Fibroblast of the aortic adventitia (primary cell): ENCODE measurements at regions not wholly inside any gene's neighbourhood (a gene's known extent, or its start where the extent isn't known, plus 50 kb on each side); places are given as distances from the start of the nearest gene placed in this dataset.
"Not testable (repeated sequence)": the region's sequence is repeated elsewhere in the genome, so short reads cannot be mapped to it uniquely, and the experiment has no call there.

Source experiments
- DNase-seq: peaks from one replicate; pipeline ENCODE4 v3.0.0-alpha.2; 2010; ENCODE audit warnings: low read depth
- H3K4me3 ChIP-seq: 2 replicates; pipeline ENCODE4 v1.5.1; 2011; ENCODE audit warnings: low read depth, mild to moderate bottlenecking, control low read depth, low read length, moderate library complexity
- TF ChIP-seq, protein P1 (sequence below): IDR thresholded peaks from 2 replicates; pipeline ENCODE4 v1.5.1; 2011; ENCODE audit warnings: mild to moderate bottlenecking, low read length, control low read depth, inconsistent platforms; ENCODE audit not compliant: insufficient read depth

DNA sequence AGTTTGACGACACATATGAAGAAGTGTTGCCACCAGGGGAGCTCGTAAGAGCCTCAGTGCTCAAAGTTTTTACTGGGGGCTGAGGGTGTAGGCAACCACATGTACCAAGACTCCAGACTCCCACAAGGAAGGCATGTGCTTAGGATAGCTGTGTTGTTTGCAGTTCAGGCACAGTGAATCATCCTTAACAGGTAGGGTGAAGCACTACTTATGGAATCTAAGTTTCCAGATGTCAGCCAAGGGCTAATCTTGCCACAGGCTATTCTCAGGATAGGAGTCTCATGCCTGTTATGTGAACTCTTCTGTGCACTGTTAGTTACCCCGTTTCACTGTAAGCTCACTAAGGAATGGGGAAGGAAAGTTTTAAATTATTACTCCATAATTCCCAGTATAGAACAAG is 202.6 kb downstream of the TMA16 start:
- no peak for DNase-seq
- no peak overlapping the region for H3K4me3 ChIP-seq
- TF ChIP-seq, protein P1, sequence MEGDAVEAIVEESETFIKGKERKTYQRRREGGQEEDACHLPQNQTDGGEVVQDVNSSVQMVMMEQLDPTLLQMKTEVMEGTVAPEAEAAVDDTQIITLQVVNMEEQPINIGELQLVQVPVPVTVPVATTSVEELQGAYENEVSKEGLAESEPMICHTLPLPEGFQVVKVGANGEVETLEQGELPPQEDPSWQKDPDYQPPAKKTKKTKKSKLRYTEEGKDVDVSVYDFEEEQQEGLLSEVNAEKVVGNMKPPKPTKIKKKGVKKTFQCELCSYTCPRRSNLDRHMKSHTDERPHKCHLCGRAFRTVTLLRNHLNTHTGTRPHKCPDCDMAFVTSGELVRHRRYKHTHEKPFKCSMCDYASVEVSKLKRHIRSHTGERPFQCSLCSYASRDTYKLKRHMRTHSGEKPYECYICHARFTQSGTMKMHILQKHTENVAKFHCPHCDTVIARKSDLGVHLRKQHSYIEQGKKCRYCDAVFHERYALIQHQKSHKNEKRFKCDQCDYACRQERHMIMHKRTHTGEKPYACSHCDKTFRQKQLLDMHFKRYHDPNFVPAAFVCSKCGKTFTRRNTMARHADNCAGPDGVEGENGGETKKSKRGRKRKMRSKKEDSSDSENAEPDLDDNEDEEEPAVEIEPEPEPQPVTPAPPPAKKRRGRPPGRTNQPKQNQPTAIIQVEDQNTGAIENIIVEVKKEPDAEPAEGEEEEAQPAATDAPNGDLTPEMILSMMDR = no peak

DNA sequence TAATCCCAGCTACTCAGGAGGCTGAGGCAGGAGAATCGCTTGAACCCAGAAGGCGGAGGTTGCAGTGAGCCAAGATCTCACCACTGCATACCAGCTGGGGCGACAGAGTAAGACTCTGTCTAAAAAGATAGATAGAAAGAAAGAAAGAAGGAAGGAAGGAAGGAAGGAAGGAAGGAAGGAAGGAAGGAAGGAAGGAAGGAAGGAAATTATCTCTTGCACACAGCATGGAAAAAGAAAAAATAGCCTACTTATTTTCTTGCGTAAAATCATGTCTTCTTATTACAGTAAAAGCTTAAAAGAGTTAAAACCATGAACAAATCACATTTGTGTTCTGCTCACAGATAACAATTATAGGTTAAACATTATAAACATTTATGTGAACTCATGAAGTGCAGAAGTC is 205.9 kb downstream of the TMA16 start:
- not testable (repeated sequence) for H3K4me3 ChIP-seq, DNase-seq

DNA sequence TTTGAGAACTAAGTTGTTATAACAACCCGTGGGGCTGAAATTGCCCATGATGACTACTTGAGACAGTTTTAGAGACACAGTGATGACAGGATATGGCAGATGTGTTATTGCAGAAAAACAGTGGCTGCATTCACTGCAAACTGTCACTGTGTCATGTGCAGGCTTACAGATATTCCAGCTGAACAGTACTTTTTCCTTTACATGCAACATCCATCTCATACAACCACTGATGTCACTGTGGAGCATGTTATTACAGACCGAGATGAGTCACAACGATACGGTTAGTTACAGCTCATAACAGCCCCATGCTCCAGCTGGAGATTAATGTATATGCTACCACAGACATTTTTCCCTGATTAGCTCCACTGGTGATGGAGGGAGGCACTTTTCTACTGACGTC is 207.4 kb downstream of the TMA16 start:
- TF ChIP-seq, protein P1 = no peak
- DNase-seq = no peak
- no peak overlapping the region for H3K4me3 ChIP-seq

DNA sequence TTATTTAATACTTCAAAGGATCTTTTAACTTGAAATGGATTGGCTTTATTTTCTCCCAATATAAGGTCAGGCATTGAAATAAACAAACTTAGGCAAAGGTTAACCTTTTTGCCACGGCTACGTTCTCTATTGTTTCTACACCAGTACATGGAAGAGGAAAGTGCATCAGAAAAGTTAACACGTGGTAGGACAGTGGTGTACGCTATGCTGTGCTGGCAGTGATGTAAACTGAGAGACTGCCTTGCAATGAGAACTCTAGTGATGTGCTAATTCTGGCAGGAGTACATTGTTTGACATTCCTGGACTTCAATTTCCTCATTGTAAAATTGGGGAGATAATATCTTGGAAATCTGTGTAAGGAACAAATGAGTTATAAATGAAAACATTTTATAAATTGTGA is 208.2 kb downstream of the TMA16 start:
- H3K4me3 ChIP-seq = no peak overlapping the region
- TF ChIP-seq, protein P1 = no peak
- DNase-seq = no peak

DNA sequence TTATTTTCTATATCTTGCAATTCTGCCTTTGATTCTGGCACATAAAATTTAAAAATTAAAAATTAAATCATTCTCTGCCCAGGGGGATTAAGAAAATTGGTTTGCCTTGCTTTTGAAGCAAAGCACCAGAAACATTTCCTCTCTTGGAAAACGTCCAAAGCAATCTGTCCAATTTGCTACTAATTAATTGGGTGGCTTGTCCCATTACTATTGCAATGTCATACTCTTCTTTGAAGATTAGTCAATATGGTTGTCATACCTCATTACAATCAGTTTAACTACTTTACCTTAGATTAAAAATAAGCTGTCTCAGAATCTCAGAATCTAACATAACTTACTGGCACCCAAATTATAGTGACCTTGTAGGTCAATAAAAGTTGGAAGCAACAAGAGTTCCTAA is 208.8 kb downstream of the TMA16 start:
- no peak for DNase-seq
- TF ChIP-seq, protein P1 = no peak
- H3K4me3 ChIP-seq = no peak overlapping the region

DNA sequence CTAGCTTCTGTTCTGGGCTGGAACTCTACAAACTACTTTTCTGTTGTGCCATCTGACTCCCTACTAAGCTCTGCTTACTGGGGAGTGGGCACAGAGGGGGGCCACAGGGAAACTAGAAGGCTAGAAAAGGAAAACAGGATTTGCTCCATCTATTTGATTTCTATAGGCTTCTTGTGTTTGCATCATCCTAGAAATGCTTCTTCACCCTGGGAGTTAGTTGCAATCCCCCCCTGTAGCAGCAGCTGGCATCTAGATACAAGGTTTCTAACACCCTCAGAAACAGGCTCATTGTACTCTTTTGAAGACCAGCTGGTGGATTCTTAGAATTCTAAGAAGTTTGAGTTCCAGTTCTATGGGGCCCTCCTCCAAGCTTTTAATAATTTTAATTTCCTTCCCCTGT is 213.4 kb downstream of the TMA16 start:
- no peak overlapping the region for H3K4me3 ChIP-seq
- TF ChIP-seq, protein P1 = no peak
- DNase-seq = no peak

DNA sequence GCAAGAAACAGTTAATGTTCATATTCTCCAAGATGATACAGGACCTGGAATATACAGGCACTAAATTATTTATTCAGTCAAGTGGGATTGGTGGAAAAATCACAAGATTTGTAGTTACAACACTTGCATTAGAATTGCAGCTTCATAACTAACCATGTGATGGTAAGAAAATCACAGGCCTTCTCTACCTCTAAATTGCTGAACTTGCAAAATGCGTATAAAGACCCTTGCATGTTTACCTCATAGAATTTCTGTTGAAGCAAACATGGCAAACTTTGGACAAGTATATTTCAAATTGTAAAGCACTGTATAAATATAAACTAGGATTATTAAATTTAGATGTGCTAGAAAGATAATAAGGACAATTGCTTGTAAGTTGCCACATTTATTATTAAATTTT is 215.1 kb downstream of the TMA16 start:
- no peak overlapping the region for H3K4me3 ChIP-seq
- TF ChIP-seq, protein P1 = no peak
- DNase-seq = no peak
